Hepatocyte (in vitro differentiated cells): ENCODE measurements at regions not wholly inside any gene's neighbourhood (a gene's known extent, or its start where the extent isn't known, plus 50 kb on each side); places are given as distances from the start of the nearest gene placed in this dataset.

Experiments used
- DNase-seq: peaks from one replicate; pipeline ENCODE4 v3.0.0-alpha.2; 2016; ENCODE audit warnings: low spot score
- H2AFZ ChIP-seq: fragments of 200-600 bp; sonication (generic); 2 replicates; pipeline ENCODE4 v1.6.0; 2016; ENCODE audit warnings: antibody characterized with exemption, mild to moderate bottlenecking
- H3K27ac ChIP-seq: fragments of 200-600 bp; sonication (generic); 2 replicates; pipeline ENCODE4 v1.5.1; 2016; ENCODE audit warnings: mild to moderate bottlenecking
- H3K27me3 ChIP-seq: fragments of 200-600 bp; sonication (generic); 2 replicates; pipeline ENCODE4 v1.6.1; 2016
- H3K36me3 ChIP-seq: fragments of 200-600 bp; sonication (generic); replicated peaks from 2 replicates; pipeline ENCODE4 v1.5.1; 2016; ENCODE audit warnings: low read depth; ENCODE audit not compliant: insufficient read depth
- H3K4me1 ChIP-seq: fragments of 200-600 bp; sonication (generic); 2 replicates; pipeline ENCODE4 v1.5.1; 2016; ENCODE audit warnings: mild to moderate bottlenecking, moderate library complexity; ENCODE audit not compliant: insufficient read depth
- H3K4me2 ChIP-seq: fragments of 200-600 bp; sonication (generic); 2 replicates; pipeline ENCODE4 v1.6.0; 2016
- H3K4me3 ChIP-seq: fragments of 200-600 bp; sonication (generic); 2 replicates; pipeline ENCODE4 v1.5.1; 2016; ENCODE audit warnings: mild to moderate bottlenecking
- H3K79me2 ChIP-seq: fragments of 200-600 bp; sonication (generic); 2 replicates; pipeline ENCODE4 v1.6.0; 2017; ENCODE audit warnings: mild to moderate bottlenecking
- H3K9me2 ChIP-seq: fragments of 200-600 bp; sonication (generic); replicated peaks from 2 replicates; pipeline ENCODE4 v1.6.0; 2017; ENCODE audit warnings: mild to moderate bottlenecking; ENCODE audit not compliant: insufficient read depth
- H3K9me3 ChIP-seq: fragments of 200-600 bp; sonication (generic); 2 replicates; pipeline ENCODE4 v1.5.1; 2016; ENCODE audit warnings: low read depth, mild to moderate bottlenecking
- H4K20me1 ChIP-seq: fragments of 200-600 bp; sonication (generic); 2 replicates; pipeline ENCODE4 v1.6.0; 2016; ENCODE audit warnings: mild to moderate bottlenecking; ENCODE audit not compliant: insufficient read depth, poor library complexity, severe bottlenecking
- CTCF ChIP-seq: fragments of 200-600 bp; sonication (generic); IDR thresholded peaks from 2 replicates; pipeline ENCODE4 v1.5.1; 2016; ENCODE audit warnings: antibody characterized with exemption, mild to moderate bottlenecking; ENCODE audit not compliant: poor library complexity
- EZH2 ChIP-seq: fragments of 200-600 bp; sonication (generic); IDR thresholded peaks from 2 replicates; pipeline ENCODE4 v1.6.1; 2016; ENCODE audit warnings: antibody characterized with exemption, mild to moderate bottlenecking, borderline replicate concordance
- EZH2phosphoT487 ChIP-seq: fragments of 200-600 bp; sonication (generic); IDR thresholded peaks from one replicate; pipeline ENCODE4 v1.6.1; 2018; ENCODE audit warnings: antibody characterized with exemption, mild to moderate bottlenecking, low read depth, moderate library complexity; ENCODE audit not compliant: unreplicated experiment, severe bottlenecking
- WGBS: methylation state at CpG from one replicate; pipeline ENCODE4 v1.1.6; 2016; ENCODE audit warnings: low lambda C conversion rate; ENCODE audit errors: missing lambda C conversion rate; 5-methylcytosine and 5-hydroxymethylcytosine counted together

GRCh38 chr3:19738846-19739245 lies 195.2 kb downstream of the EFHB start:
- no peaks in the 10 kb centered on the region for H3K9me2 ChIP-seq
- WGBS: 39% methylated on average over 1 of the region's 1 CpG
- H3K79me2 ChIP-seq: no peaks in the 10 kb centered on the region
- H2AFZ ChIP-seq: no peak overlapping the region
- no peak overlapping the region for H3K4me2 ChIP-seq
- no peaks in the 10 kb centered on the region for H4K20me1 ChIP-seq
- DNase-seq: peak; percentile 15
- H3K9me3 ChIP-seq: no peaks in the 10 kb centered on the region
- no peak overlapping the region for H3K4me3 ChIP-seq
- peak overlapping the region; percentile 3 for H3K27ac ChIP-seq
- H3K27me3 ChIP-seq: no peaks in the 10 kb centered on the region
- H3K36me3 ChIP-seq: no peaks in the 10 kb centered on the region
- TF ChIP-seq EZH2phosphoT487: no peak
- no peak for TF ChIP-seq CTCF
- no peak for TF ChIP-seq EZH2
- H3K4me1 ChIP-seq: peaks cover 31% of the 10 kb centered on the region

GRCh38 chr3:19735111-19735510 lies 198.9 kb downstream of the EFHB start:
- 41% methylated on average over 3 of the region's 3 CpGs for WGBS
- Histone ChIP-seq H3K4me1 (peaks cover 42% of the 10 kb centered on the region), H3K27me3 (no peaks in the 10 kb centered on the region), H2AFZ (peak overlapping the region; percentile 16), H4K20me1 (no peaks in the 10 kb centered on the region), H3K9me3 (no peaks in the 10 kb centered on the region), H3K9me2 (no peaks in the 10 kb centered on the region), H3K4me3 (no peak overlapping the region), H3K27ac (peak overlapping the region; percentile 84), H3K36me3 (no peaks in the 10 kb centered on the region), H3K79me2 (no peaks in the 10 kb centered on the region), H3K4me2 (peak overlapping the region; percentile 47)
- DNase-seq: peak; percentile 57
- TF ChIP-seq EZH2 (no peak), CTCF (no peak), EZH2phosphoT487 (no peak)

- no peaks in the 10 kb centered on the region for H3K36me3 ChIP-seq
- H4K20me1 ChIP-seq: no peaks in the 10 kb centered on the region
- H2AFZ ChIP-seq: no peak overlapping the region
- peak overlapping the region; percentile 45 for H3K4me2 ChIP-seq
- no peaks in the 10 kb centered on the region for H3K27me3 ChIP-seq
- H3K9me3 ChIP-seq: no peaks in the 10 kb centered on the region
- H3K4me3 ChIP-seq: no peak overlapping the region
- H3K79me2 ChIP-seq: no peaks in the 10 kb centered on the region
- no peaks in the 10 kb centered on the region for H3K9me2 ChIP-seq
- TF ChIP-seq EZH2phosphoT487 (no peak), EZH2 (no peak), CTCF (no peak)
- peaks cover 40% of the 10 kb centered on the region for H3K4me1 ChIP-seq
- peak overlapping the region; percentile 56 for H3K27ac ChIP-seq
- WGBS: 87% methylated on average over 6 of the region's 6 CpGs
- no peak for DNase-seq
These were observed 199.6 kb downstream of the EFHB start for GRCh38 chr3:19734453-19734852.

GRCh38 chr3:19725000-19725399 lies 209.0 kb downstream of the EFHB start:
- H3K4me1 ChIP-seq: no peaks in the 10 kb centered on the region
- no peaks in the 10 kb centered on the region for H4K20me1 ChIP-seq
- no peak overlapping the region for H3K4me2 ChIP-seq
- H3K79me2 ChIP-seq: no peaks in the 10 kb centered on the region
- no peaks in the 10 kb centered on the region for H3K9me2 ChIP-seq
- H3K36me3 ChIP-seq: no peaks in the 10 kb centered on the region
- H2AFZ ChIP-seq: no peak overlapping the region
- H3K27ac ChIP-seq: no peak overlapping the region
- H3K27me3 ChIP-seq: no peaks in the 10 kb centered on the region
- no peak for DNase-seq
- no peak overlapping the region for H3K4me3 ChIP-seq
- 75% methylated on average over 3 of the region's 3 CpGs for WGBS
- TF ChIP-seq EZH2phosphoT487 (no peak), CTCF (no peak), EZH2 (no peak)
- no peaks in the 10 kb centered on the region for H3K9me3 ChIP-seq
